Prostate gland (tissue), 2 donors: ENCODE measurements at regions not wholly inside any gene's neighbourhood (a gene's known extent, or its start where the extent isn't known, plus 50 kb on each side); places are given as distances from the start of the nearest gene placed in this dataset.
"Not testable (repeated sequence)": the region's sequence is repeated elsewhere in the genome, so short reads cannot be mapped to it uniquely, and the experiment has no call there.

ENCODE experiments used
- DNase-seq: peaks from one replicate; pipeline ENCODE4 v3.0.0-alpha.2; 2019; ENCODE audit warnings: low spot score
- H3K27ac ChIP-seq, 2 donors: fragments of 200-600 bp; sonication (generic); 2 replicates each; pipeline ENCODE4 v1.5.1; 2017 to 2019
- H3K27me3 ChIP-seq: fragments of 200-600 bp; sonication (generic); replicated peaks from 2 replicates; pipeline ENCODE4 v1.5.1; 2019; ENCODE audit not compliant: insufficient read depth
- H3K36me3 ChIP-seq, 2 donors: fragments of 200-600 bp; sonication (generic); 1 replicate in 1 of 2; 2 replicates in 1 of 2; pipeline versions ENCODE4 v1.5.1 to v1.8.1; 2017 to 2019
- H3K4me1 ChIP-seq: fragments of 200-600 bp; sonication (generic); replicated peaks from 2 replicates; pipeline ENCODE4 v1.5.1; 2019
- H3K4me3 ChIP-seq, 2 donors: fragments of 200-600 bp; sonication (generic); 2 replicates each; pipeline ENCODE4 v1.5.1; 2017 to 2019
- H3K9me3 ChIP-seq: fragments of 200-600 bp; sonication (generic); 2 replicates; pipeline ENCODE4 v1.5.1; 2017
- POLR2A ChIP-seq: fragments of 450-650 bp; IDR thresholded peaks from one replicate; pipeline ENCODE4 v1.6.1; 2016; ENCODE audit warnings: antibody characterized with exemption, mild to moderate bottlenecking
- POLR2AphosphoS5 ChIP-seq: sonication (generic); formaldehyde crosslinking; IDR thresholded peaks from one replicate; pipeline ENCODE4 v1.6.1; 2017; ENCODE audit warnings: antibody characterized with exemption
- WGBS: methylation state at CpG from one replicate; pipeline ENCODE4 v1.1.5; 2018; 5-methylcytosine and 5-hydroxymethylcytosine counted together
- intact Hi-C: fragments of 100-400 bp; cut with DNase I; formaldehyde crosslinking; loops from one replicate; pipeline ENCODE4 v1.14.2; 2022
- TF ChIP-seq, protein P1 (sequence below), 4 experiments: fragments of 200-600 bp in 2 of 4; fragments of 450-650 bp in 2 of 4; sonication (generic) in 2 of 4; IDR thresholded peaks; 1 replicate in 3 of 4; 2 replicates in 1 of 4; pipeline ENCODE4 v1.5.1; 2016 to 2019; ENCODE audit warnings: antibody characterized with exemption in 4 of 4, mild to moderate bottlenecking in 2 of 4, moderate library complexity in 2 of 4

DNA sequence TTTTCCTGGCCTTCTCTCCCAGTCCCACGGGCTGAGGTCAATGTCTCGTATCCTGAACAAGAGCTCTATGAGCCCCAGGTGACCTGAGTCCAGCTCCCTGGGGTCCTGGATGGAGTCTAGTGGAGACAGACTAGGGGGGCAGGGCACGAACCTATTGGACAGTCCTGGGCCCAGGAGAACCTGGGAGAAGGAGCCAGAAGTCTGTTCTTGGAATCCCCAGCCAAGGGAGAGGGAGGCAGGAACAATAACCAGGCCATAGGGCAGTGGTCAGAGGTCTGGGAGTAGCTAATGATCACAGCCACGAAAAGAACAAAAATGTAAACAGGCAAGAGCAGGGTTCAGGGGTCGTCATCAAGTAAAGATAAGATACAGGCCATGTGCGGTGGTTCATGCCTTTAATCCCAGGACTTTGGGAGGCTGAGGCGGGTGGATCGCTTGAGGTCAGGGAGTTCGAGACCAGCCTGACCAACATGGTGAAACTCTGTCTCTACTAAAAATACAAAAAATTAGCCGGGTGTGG is 60.8 kb downstream of the COPRS start:
- H3K36me3 ChIP-seq, result no peaks in the 10 kb centered on the region
- intact Hi-C loops, result no loop called here
- no peak for DNase-seq
- no peak overlapping the region for H3K27ac ChIP-seq
- TF ChIP-seq POLR2A, result no peak
- no peak for TF ChIP-seq POLR2AphosphoS5
- TF ChIP-seq, protein P1, sequence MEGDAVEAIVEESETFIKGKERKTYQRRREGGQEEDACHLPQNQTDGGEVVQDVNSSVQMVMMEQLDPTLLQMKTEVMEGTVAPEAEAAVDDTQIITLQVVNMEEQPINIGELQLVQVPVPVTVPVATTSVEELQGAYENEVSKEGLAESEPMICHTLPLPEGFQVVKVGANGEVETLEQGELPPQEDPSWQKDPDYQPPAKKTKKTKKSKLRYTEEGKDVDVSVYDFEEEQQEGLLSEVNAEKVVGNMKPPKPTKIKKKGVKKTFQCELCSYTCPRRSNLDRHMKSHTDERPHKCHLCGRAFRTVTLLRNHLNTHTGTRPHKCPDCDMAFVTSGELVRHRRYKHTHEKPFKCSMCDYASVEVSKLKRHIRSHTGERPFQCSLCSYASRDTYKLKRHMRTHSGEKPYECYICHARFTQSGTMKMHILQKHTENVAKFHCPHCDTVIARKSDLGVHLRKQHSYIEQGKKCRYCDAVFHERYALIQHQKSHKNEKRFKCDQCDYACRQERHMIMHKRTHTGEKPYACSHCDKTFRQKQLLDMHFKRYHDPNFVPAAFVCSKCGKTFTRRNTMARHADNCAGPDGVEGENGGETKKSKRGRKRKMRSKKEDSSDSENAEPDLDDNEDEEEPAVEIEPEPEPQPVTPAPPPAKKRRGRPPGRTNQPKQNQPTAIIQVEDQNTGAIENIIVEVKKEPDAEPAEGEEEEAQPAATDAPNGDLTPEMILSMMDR (IDR thresholded peaks at IDR 0.05), result no peak
- WGBS, result 81% methylated on average over 10 of the region's 10 CpGs
- H3K4me1 ChIP-seq, result no peaks in the 10 kb centered on the region
- no peak overlapping the region for H3K4me3 ChIP-seq
- H3K9me3 ChIP-seq, result no peaks in the 10 kb centered on the region
- H3K27me3 ChIP-seq, result no peaks in the 10 kb centered on the region

DNA sequence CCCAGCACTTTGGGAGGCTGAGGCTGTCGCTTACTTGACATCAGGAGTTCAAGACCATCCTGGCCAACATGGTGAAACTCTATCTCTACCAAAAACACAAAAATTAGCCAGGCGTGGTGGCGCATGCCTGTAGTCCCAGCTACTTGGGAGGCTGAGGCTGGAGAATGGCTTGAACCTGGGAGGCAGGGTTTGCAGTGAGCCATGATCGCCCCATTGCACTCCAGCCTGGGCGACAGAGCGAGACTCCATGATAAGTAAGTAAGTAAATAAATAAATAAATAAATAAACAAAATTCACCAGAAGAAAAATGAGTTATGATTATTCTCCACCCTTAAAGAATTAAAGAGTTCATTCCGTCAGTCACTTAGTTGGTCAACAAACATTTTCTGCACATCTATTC is 63.1 kb downstream of the COPRS start:
- H3K36me3 ChIP-seq, DNase-seq, H3K27me3 ChIP-seq, H3K4me3 ChIP-seq, H3K9me3 ChIP-seq, intact Hi-C loops, H3K4me1 ChIP-seq, H3K27ac ChIP-seq: not testable (repeated sequence)
- WGBS, result 96% methylated on average over 7 of the region's 7 CpGs

DNA sequence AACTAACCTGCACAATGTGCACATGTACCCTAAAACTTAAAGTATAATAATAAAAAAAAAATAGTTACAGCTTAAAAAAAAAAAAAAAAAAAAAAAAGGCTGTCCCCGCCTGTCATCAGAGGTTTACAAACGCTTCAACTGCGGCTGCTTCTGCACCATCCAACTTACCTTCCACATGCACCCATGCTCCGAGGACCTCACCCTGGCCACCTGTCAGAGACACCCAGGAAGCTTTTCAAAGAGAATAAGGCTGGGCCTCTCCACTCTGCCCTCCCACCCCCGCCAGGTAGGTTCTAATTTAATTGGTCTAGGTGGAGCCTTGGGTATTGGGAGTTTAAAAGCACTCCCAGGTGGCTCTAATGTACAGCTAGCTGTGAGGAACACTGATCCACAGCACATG is 64.9 kb downstream of the COPRS start:
- TF ChIP-seq POLR2AphosphoS5 (no peak), POLR2A (no peak)
- TF ChIP-seq, protein P1 (IDR thresholded peaks at IDR 0.05), result no peak
- no peaks in the 10 kb centered on the region for H3K36me3 ChIP-seq
- no peak overlapping the region for H3K4me3 ChIP-seq
- WGBS, result 95% methylated on average over 5 of the region's 5 CpGs
- H3K4me1 ChIP-seq, result no peaks in the 10 kb centered on the region
- intact Hi-C loops, result no loop called here
- H3K27me3 ChIP-seq, result no peaks in the 10 kb centered on the region
- no peaks in the 10 kb centered on the region for H3K9me3 ChIP-seq
- no peak for DNase-seq
- H3K27ac ChIP-seq, result no peak overlapping the region

DNA sequence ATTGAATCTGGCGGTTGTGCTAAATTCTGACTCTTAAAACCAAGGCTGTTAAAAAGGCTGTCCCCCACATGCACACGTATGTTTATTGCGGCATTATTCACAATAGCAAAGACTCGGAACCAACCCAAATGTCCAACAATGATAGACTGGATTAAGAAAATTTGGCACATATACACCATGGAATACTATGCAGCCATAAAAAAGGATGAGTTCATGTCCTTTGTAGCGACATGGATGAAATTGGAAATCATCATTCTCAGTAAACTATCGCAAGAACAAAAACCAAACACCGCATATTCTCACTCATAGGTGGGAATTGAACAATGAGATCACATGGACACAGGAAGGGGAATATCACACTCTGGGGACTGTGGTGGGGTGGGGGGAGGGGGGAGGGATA is 65.4 kb downstream of the COPRS start:
- H3K27me3 ChIP-seq, H3K9me3 ChIP-seq, DNase-seq, H3K4me3 ChIP-seq, H3K4me1 ChIP-seq, intact Hi-C loops, H3K36me3 ChIP-seq, H3K27ac ChIP-seq: not testable (repeated sequence)
- WGBS, result 95% methylated on average over 7 of the region's 7 CpGs

DNA sequence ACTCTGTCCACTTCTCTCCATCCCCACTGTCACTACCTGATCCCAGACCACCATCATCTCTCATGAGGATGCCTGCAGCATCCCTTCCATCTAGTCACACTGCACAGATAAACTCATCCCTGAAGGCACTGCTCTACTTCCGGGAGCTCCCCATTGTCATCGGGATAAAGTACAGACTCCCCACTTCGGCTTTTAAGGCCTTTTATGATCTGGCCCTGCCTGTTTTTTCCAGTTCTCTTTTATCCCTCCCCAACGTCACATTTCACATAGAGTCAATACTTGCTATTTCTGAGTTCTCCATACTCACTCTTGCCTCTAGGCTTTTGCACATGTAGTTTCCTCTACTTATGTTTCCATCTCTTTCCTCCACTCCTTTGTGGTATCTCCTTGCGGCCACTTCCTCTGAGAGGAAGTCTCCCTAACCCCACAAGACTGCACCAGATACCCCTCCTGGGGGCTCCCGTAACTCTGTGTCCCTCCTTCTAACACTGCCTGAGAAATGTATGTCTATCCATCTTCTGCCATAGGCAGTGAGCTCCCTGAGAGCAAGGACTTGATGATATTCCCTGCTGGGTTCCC is 66.9 kb downstream of the COPRS start:
- no peak overlapping the region for H3K4me3 ChIP-seq
- DNase-seq, result no peak
- intact Hi-C loops, result no loop called here
- no peaks in the 10 kb centered on the region for H3K9me3 ChIP-seq
- no peaks in the 10 kb centered on the region for H3K4me1 ChIP-seq
- WGBS, result 82% methylated on average over 6 of the region's 6 CpGs
- no peak overlapping the region for H3K27ac ChIP-seq
- H3K36me3 ChIP-seq, result no peaks in the 10 kb centered on the region
- TF ChIP-seq POLR2AphosphoS5 (no peak), POLR2A (no peak)
- TF ChIP-seq, protein P1 (IDR thresholded peaks at IDR 0.05), result no peak
- no peaks in the 10 kb centered on the region for H3K27me3 ChIP-seq

DNA sequence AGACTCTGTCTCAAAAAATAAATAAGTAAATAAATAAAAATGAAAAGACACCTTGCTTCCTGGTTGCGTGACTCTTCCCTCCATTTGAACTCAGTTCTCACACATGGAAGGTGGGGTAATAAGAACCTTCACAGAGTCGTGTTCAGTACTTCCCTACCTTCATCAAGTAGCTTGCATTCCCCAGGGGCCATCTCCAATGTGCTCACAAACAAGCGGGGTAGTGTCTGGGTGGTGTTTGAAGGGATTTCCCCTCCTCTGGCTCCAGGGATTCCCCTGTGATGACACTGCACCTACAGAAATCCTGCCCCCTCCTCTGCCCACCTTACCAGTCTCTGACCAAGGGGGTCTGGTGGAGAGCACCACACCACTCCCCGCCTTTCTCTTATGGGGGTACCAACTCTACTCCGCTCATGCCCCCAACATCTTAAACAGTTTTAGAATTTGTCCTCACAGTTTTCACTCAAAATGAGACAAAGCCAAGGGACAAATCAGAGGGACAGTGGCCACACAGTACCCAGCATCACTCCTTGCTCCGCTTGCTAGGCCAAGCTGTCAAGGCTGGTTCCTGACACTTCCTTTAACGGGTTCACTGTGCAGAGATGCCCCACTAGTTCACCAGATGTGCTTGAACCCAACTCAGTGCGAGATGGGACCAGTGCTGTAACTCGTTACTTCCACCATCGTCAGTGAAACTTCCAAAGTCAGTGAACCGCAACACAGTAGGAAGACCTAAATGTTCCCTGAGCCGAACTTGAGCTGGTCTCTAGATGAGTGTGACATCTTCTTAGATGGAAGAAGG is 69.1 kb downstream of the COPRS start:
- no peak for TF ChIP-seq POLR2A
- TF ChIP-seq POLR2AphosphoS5, result no peak
- TF ChIP-seq, protein P1 (IDR thresholded peaks at IDR 0.05), result no peak
- H3K27ac ChIP-seq, result no peak overlapping the region
- H3K4me3 ChIP-seq, result no peak overlapping the region
- WGBS, result 87% methylated on average over 12 of the region's 12 CpGs
- H3K27me3 ChIP-seq, result no peaks in the 10 kb centered on the region
- H3K9me3 ChIP-seq, result no peaks in the 10 kb centered on the region
- no peaks in the 10 kb centered on the region for H3K4me1 ChIP-seq
- no peak for DNase-seq
- intact Hi-C loops, result loop anchor here (5.0 kb wide), 1 partner anchor 43 kb away; no protein-coding TSS in a partner anchor
- H3K36me3 ChIP-seq, result no peaks in the 10 kb centered on the region
